NCI-H187 treated with DMSO at 0.1 percent for 48 hours (cell line): ENCODE measurements at regions not wholly inside any gene's neighbourhood (a gene's known extent, or its start where the extent isn't known, plus 50 kb on each side); places are given as distances from the start of the nearest gene placed in this dataset.

Experiments
- DNase-seq: peaks from one replicate; lab custom pipeline; 2025; lab: John Stamatoyannopoulos, UW

GRCh38 chr11:33646629-33647028 lies 54.0 kb downstream of the C11orf91 start:
- DNase-seq = no peak

GRCh38 chr11:33646168-33646567 lies 54.5 kb downstream of the C11orf91 start:
- no peak for DNase-seq

- no peak for DNase-seq
Observed at GRCh38 chr11:33645686-33646085, 54.9 kb downstream of the C11orf91 start.

- no peak for DNase-seq
Observed at GRCh38 chr11:33643167-33643824, 57.3 kb downstream of the C11orf91 start.

- no peak for DNase-seq
Observed at GRCh38 chr11:33642461-33643166, 58.0 kb downstream of the C11orf91 start.

- DNase-seq = no peak
Observed at GRCh38 chr11:33640730-33641371, 59.8 kb downstream of the C11orf91 start.

- no peak for DNase-seq
Observed at GRCh38 chr11:33638608-33639007, 62.0 kb downstream of the C11orf91 start.

GRCh38 chr11:33636104-33636503 lies 64.5 kb downstream of the C11orf91 start:
- no peak for DNase-seq

- no peak for DNase-seq
Observed at GRCh38 chr11:33635161-33635560, 65.5 kb downstream of the C11orf91 start.

GRCh38 chr11:33634291-33634834 lies 66.3 kb downstream of the C11orf91 start:
- no peak for DNase-seq

GRCh38 chr11:33633251-33634003 lies 67.2 kb downstream of the C11orf91 start:
- peak; percentile 97 for DNase-seq

- DNase-seq = no peak
Observed at GRCh38 chr11:33631749-33632091, 68.9 kb downstream of the C11orf91 start.

GRCh38 chr11:33630936-33631748 lies 69.5 kb downstream of the C11orf91 start:
- DNase-seq = no peak

- no peak for DNase-seq
Observed at GRCh38 chr11:33624083-33624482, 76.5 kb downstream of the C11orf91 start.

- DNase-seq = no peak
Observed at GRCh38 chr11:33622806-33623205, 77.8 kb downstream of the C11orf91 start.

GRCh38 chr11:33622186-33622585 lies 78.4 kb downstream of the C11orf91 start:
- DNase-seq = no peak

- no peak for DNase-seq
Observed at GRCh38 chr11:33620423-33621171, 80.0 kb downstream of the C11orf91 start.

GRCh38 chr11:33618956-33619355 lies 81.7 kb downstream of the C11orf91 start:
- DNase-seq = no peak

- no peak for DNase-seq
Observed at GRCh38 chr11:33618351-33618710, 82.3 kb downstream of the C11orf91 start.

- DNase-seq = no peak
Observed at GRCh38 chr11:33617672-33618350, 82.8 kb downstream of the C11orf91 start.
